ENCODE measurements at regions not wholly inside any gene's neighbourhood (a gene's known extent, or its start where the extent isn't known, plus 50 kb on each side); places are given as distances from the start of the nearest gene placed in this dataset.

- DNase-seq (ENCODE audit: low read depth), result no peak
Observed at GRCh38 chr12:61896436-61896835, 363.8 kb upstream of the USP15 start.

GRCh38 chr12:61902403-61902802 is 357.8 kb upstream of the USP15 start:
- no peak for DNase-seq (ENCODE audit: low read depth)

- no peak for DNase-seq (ENCODE audit: low read depth)
Observed at GRCh38 chr12:61911113-61911512, 349.1 kb upstream of the USP15 start.

GRCh38 chr12:61915420-61915819 is 344.8 kb upstream of the USP15 start:
- no peak for DNase-seq (ENCODE audit: low read depth)

- DNase-seq (ENCODE audit: low read depth), result no peak
Observed at GRCh38 chr12:61916831-61917230, 343.4 kb upstream of the USP15 start.

- DNase-seq (ENCODE audit: low read depth), result no peak
Observed at GRCh38 chr12:61919686-61920085, 340.5 kb upstream of the USP15 start.

- no peak for DNase-seq (ENCODE audit: low read depth)
Observed at GRCh38 chr12:61920230-61920629, 340.0 kb upstream of the USP15 start.

GRCh38 chr12:61923152-61923551 is 337.1 kb upstream of the USP15 start:
- DNase-seq (ENCODE audit: low read depth), result no peak

- no peak for DNase-seq (ENCODE audit: low read depth)
Observed at GRCh38 chr12:61934564-61934963, 325.6 kb upstream of the USP15 start.

GRCh38 chr12:61939977-61940376 is 320.2 kb upstream of the USP15 start:
- DNase-seq (ENCODE audit: low read depth), result no peak

GRCh38 chr12:61956545-61956944 is 303.7 kb upstream of the USP15 start:
- no peak for DNase-seq (ENCODE audit: low read depth)

GRCh38 chr12:61974461-61974860 is 285.7 kb upstream of the USP15 start:
- no peak for DNase-seq (ENCODE audit: low read depth)

GRCh38 chr12:61985830-61986229 is 274.4 kb upstream of the USP15 start:
- no peak for DNase-seq (ENCODE audit: low read depth)

- DNase-seq (ENCODE audit: low read depth), result no peak
Observed at GRCh38 chr12:61987173-61987572, 273.0 kb upstream of the USP15 start.

GRCh38 chr12:61991661-61992060 is 268.5 kb upstream of the USP15 start:
- DNase-seq (ENCODE audit: low read depth), result no peak

- no peak for DNase-seq (ENCODE audit: low read depth)
Observed at GRCh38 chr12:61993734-61994345, 266.4 kb upstream of the USP15 start.

GRCh38 chr12:61996717-61997116 is 263.5 kb upstream of the USP15 start:
- no peak for DNase-seq (ENCODE audit: low read depth)

GRCh38 chr12:61998791-61999190 is 261.4 kb upstream of the USP15 start:
- no peak for DNase-seq (ENCODE audit: low read depth)

GRCh38 chr12:61999311-61999710 is 260.9 kb upstream of the USP15 start:
- DNase-seq (ENCODE audit: low read depth), result no peak

- no peak for DNase-seq (ENCODE audit: low read depth)
Observed at GRCh38 chr12:62001424-62001823, 258.8 kb upstream of the USP15 start.

- no peak for DNase-seq (ENCODE audit: low read depth)
Observed at GRCh38 chr12:62003226-62003625, 257.0 kb upstream of the USP15 start.

GRCh38 chr12:62003701-62004100 is 256.5 kb upstream of the USP15 start:
- DNase-seq (ENCODE audit: low read depth), result no peak

- DNase-seq (ENCODE audit: low read depth), result no peak
Observed at GRCh38 chr12:62005615-62006014, 254.6 kb upstream of the USP15 start.

- DNase-seq (ENCODE audit: low read depth), result peak; percentile 32
Observed at GRCh38 chr12:62006076-62006732, 254.0 kb upstream of the USP15 start.

All from amniotic epithelial cell (primary cell).